Trophoblast cell (in vitro differentiated cells and primary cell): ENCODE measurements at regions not wholly inside any gene's neighbourhood (a gene's known extent, or its start where the extent isn't known, plus 50 kb on each side); places are given as distances from the start of the nearest gene placed in this dataset.
A peak's percentile ranks its signal among the peaks of the same experiment; 100 is the strongest.

Source experiments
- DNase-seq, 2 donors: peaks; one replicate each; pipeline ENCODE4 v3.0.0-alpha.2; 2016
- H2AFZ ChIP-seq: 2 replicates; pipeline ENCODE4 v1.6.1; 2013; ENCODE audit warnings: low read length, moderate library complexity, mild to moderate bottlenecking; ENCODE audit not compliant: insufficient read depth, poor library complexity
- H2AK5ac ChIP-seq: 2 replicates; pipeline ENCODE4 v1.6.1; 2013; ENCODE audit warnings: mild to moderate bottlenecking, low read length
- H2BK120ac ChIP-seq: 2 replicates; pipeline ENCODE4 v1.6.1; 2013; ENCODE audit warnings: low read length, mild to moderate bottlenecking, moderate library complexity; ENCODE audit not compliant: insufficient read depth, poor library complexity
- H2BK12ac ChIP-seq: 2 replicates; pipeline ENCODE4 v1.6.1; 2013; ENCODE audit warnings: mild to moderate bottlenecking, low read length, moderate library complexity
- H2BK5ac ChIP-seq: 2 replicates; pipeline ENCODE4 v1.6.1; 2013; ENCODE audit warnings: low read length, low read depth, moderate library complexity, mild to moderate bottlenecking; ENCODE audit not compliant: poor library complexity
- H3K14ac ChIP-seq: 2 replicates; pipeline ENCODE4 v1.6.1; 2013; ENCODE audit warnings: mild to moderate bottlenecking, low read length
- H3K18ac ChIP-seq: 2 replicates; pipeline ENCODE4 v1.6.1; 2013; ENCODE audit warnings: mild to moderate bottlenecking, low read length
- H3K23ac ChIP-seq: 2 replicates; pipeline ENCODE4 v1.6.1; 2013; ENCODE audit warnings: low read length
- H3K27ac ChIP-seq: 2 replicates; pipeline ENCODE4 v1.5.1; 2013; ENCODE audit warnings: low read depth, mild to moderate bottlenecking, inconsistent platforms, low read length, moderate library complexity
- H3K27me3 ChIP-seq: 2 replicates; pipeline ENCODE4 v1.6.1; 2013; ENCODE audit warnings: inconsistent platforms, mild to moderate bottlenecking, low read length, moderate library complexity; ENCODE audit not compliant: insufficient read depth
- H3K36me3 ChIP-seq, 2 experiments: 1 replicate in 1 of 2; 2 replicates in 1 of 2; pipeline ENCODE4 v1.6.1; 2013; ENCODE audit warnings: low read length in 2 of 2, mild to moderate bottlenecking in 2 of 2, moderate library complexity in 1 of 2; ENCODE audit not compliant: insufficient read depth in 2 of 2, control insufficient read depth in 1 of 2
- H3K4ac ChIP-seq: 2 replicates; pipeline ENCODE4 v1.6.1; 2013; ENCODE audit warnings: low read depth, mild to moderate bottlenecking, low read length, moderate library complexity
- H3K4me1 ChIP-seq, 2 experiments: 1 replicate in 1 of 2; 2 replicates in 1 of 2; pipeline ENCODE4 v1.6.1; 2013; ENCODE audit warnings: low read length in 2 of 2, mild to moderate bottlenecking in 2 of 2, moderate library complexity in 1 of 2; ENCODE audit not compliant: insufficient read depth in 2 of 2, control insufficient read depth in 1 of 2
- H3K4me2 ChIP-seq: 2 replicates; pipeline ENCODE4 v1.6.1; 2013; ENCODE audit warnings: inconsistent platforms, mild to moderate bottlenecking, low read length, moderate library complexity
- H3K4me3 ChIP-seq: 2 replicates; pipeline ENCODE4 v1.5.1; 2013; ENCODE audit warnings: mild to moderate bottlenecking, low read depth, low read length, inconsistent platforms
- H3K79me1 ChIP-seq: one replicate; pipeline ENCODE4 v1.6.1; 2013; ENCODE audit warnings: low read length
- H3K79me2 ChIP-seq: 2 replicates; pipeline ENCODE4 v1.6.1; 2013; ENCODE audit warnings: low read length, mild to moderate bottlenecking; ENCODE audit not compliant: control insufficient read depth, insufficient read depth, poor library complexity
- H3K9ac ChIP-seq: 2 replicates; pipeline ENCODE4 v1.6.1; 2013; ENCODE audit warnings: mild to moderate bottlenecking, low read length
- H3K9me3 ChIP-seq: 2 replicates; pipeline ENCODE4 v1.6.1; 2013; ENCODE audit warnings: low read depth, mild to moderate bottlenecking, control low read depth, inconsistent platforms, low read length; ENCODE audit not compliant: insufficient read depth
- H4K12ac ChIP-seq: 2 replicates; pipeline ENCODE4 v1.6.1; 2013; ENCODE audit warnings: low read depth, mild to moderate bottlenecking, low read length, moderate library complexity
- H4K8ac ChIP-seq: 2 replicates; pipeline ENCODE4 v1.6.1; 2013; ENCODE audit warnings: low read depth, mild to moderate bottlenecking, low read length, moderate library complexity
- H4K91ac ChIP-seq: one replicate; pipeline ENCODE4 v1.6.1; 2013; ENCODE audit warnings: low read depth, mild to moderate bottlenecking, low read length, moderate library complexity
- WGBS: extraction: QIAGEN DNeasy Blood & Tissue Kit; methylation state at CpG from one replicate; pipeline ENCODE4 v1.1.7; 2013; ENCODE audit warnings: missing lambda C conversion rate; ENCODE audit not compliant: insufficient read length, insufficient coverage; ENCODE audit errors: extremely low coverage; 5-methylcytosine and 5-hydroxymethylcytosine counted together

DNA sequence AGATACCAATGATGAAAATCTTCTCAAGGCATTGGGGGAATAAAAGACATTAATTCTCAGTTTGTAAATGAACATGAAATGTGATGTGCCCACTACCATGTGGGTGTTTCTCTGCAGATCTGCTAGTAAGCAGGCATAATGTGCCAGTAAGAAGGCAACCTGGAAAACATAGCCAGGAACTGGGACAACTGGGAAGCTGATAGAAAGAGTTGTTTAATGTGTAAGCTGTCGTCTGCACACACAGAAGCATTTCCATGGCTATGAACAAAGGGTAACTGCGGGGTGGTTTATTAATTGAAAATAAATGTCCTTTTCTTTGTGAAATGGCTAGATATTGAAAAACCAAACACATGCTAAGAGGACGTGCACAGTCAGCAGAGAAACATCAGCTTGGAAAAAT, 52.0 kb downstream of the ZC3H11B start:
- Histone ChIP-seq H2BK5ac (no peak overlapping the region), H2AFZ (no peak overlapping the region), H3K4me2 (no peak overlapping the region), H2BK120ac (no peak overlapping the region), H4K8ac (no peak overlapping the region), H3K79me2 (no peaks in the 10 kb centered on the region), H3K9me3 (no peaks in the 10 kb centered on the region), H3K79me1 (no peaks in the 10 kb centered on the region), H3K14ac (no peak overlapping the region), H3K27ac (no peak overlapping the region), H3K27me3 (no peaks in the 10 kb centered on the region), H3K4ac (no peak overlapping the region), H3K4me1 (no peaks in the 10 kb centered on the region), H3K18ac (no peak overlapping the region), H4K12ac (no peak overlapping the region), H3K9ac (no peak overlapping the region), H3K36me3 (no peaks in the 10 kb centered on the region), H3K4me3 (no peak overlapping the region), H3K23ac (no peak overlapping the region), H2AK5ac (no peak overlapping the region), H2BK12ac (no peak overlapping the region), H4K91ac (no peak overlapping the region)
- no peak for DNase-seq
- WGBS: no CpG with 5 or more reads among the region's 3 CpGs

DNA sequence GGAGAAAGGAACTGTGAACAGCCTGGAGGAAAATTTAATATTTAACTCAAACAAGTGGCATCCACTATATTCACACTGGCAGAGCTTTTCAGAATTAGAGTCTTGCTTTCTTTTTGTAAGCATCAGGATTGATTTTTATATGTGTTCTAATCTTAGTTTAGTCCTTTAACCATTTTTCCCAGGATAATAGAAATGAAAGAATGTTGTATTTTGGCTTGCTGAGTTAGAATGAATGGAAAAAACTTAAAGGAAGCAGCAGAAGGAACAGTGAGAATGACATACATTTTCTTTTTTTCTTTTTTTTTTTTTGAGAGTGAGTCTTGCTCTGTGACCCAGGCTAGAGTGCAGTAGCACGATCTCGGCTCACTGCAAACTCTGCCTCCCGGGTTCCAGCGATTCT, 53.0 kb downstream of the ZC3H11B start:
- Histone ChIP-seq H4K12ac (no peak overlapping the region), H3K9me3 (no peaks in the 10 kb centered on the region), H2BK120ac (no peak overlapping the region), H4K91ac (no peak overlapping the region), H3K4me2 (no peak overlapping the region), H3K18ac (no peak overlapping the region), H3K9ac (no peak overlapping the region), H2AFZ (no peak overlapping the region), H3K4me1 (no peaks in the 10 kb centered on the region), H3K36me3 (no peaks in the 10 kb centered on the region), H2BK5ac (no peak overlapping the region), H2BK12ac (no peak overlapping the region), H3K27ac (no peak overlapping the region), H3K79me1 (no peaks in the 10 kb centered on the region), H3K4me3 (no peak overlapping the region), H3K14ac (no peak overlapping the region), H3K27me3 (no peaks in the 10 kb centered on the region), H3K4ac (no peak overlapping the region), H3K79me2 (no peaks in the 10 kb centered on the region), H3K23ac (no peak overlapping the region), H2AK5ac (no peak overlapping the region), H4K8ac (no peak overlapping the region)
- no CpG with 5 or more reads among the region's 4 CpGs for WGBS
- DNase-seq: no peak

DNA sequence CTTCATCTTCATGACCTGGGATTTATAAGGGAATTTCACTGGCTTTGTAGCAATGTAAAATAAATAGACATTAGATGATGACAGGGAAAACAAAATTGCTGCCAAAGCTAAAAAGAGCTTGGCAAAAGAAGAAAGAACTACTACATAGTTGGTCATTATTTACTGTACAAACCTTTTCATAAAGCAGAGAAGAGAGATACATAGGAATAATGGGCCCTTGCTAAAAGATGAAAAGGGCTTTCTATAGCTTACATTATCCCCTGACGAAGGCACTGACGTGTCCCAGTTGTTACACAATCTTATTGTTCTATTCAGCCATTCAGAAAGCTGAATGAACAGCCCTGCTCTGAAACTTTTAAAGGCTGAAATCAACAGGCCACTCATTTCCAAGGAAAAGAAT, 57.1 kb downstream of the ZC3H11B start:
- Histone ChIP-seq H2AK5ac (no peak overlapping the region), H3K27me3 (no peaks in the 10 kb centered on the region), H3K9me3 (no peaks in the 10 kb centered on the region), H3K4me3 (no peak overlapping the region), H2BK5ac (no peak overlapping the region), H3K4me1 (no peaks in the 10 kb centered on the region), H3K14ac (no peak overlapping the region), H2BK12ac (no peak overlapping the region), H3K23ac (no peak overlapping the region), H3K4me2 (no peak overlapping the region), H3K9ac (no peak overlapping the region), H2AFZ (no peak overlapping the region), H3K36me3 (no peaks in the 10 kb centered on the region), H2BK120ac (no peak overlapping the region), H3K4ac (no peak overlapping the region), H3K27ac (peak overlapping the region; percentile 19), H4K91ac (no peak overlapping the region), H3K79me1 (no peaks in the 10 kb centered on the region), H3K18ac (no peak overlapping the region), H3K79me2 (no peaks in the 10 kb centered on the region), H4K12ac (no peak overlapping the region), H4K8ac (no peak overlapping the region)
- DNase-seq: peak; percentile 9 to 48
- WGBS: no CpG with 5 or more reads among the region's 2 CpGs

DNA sequence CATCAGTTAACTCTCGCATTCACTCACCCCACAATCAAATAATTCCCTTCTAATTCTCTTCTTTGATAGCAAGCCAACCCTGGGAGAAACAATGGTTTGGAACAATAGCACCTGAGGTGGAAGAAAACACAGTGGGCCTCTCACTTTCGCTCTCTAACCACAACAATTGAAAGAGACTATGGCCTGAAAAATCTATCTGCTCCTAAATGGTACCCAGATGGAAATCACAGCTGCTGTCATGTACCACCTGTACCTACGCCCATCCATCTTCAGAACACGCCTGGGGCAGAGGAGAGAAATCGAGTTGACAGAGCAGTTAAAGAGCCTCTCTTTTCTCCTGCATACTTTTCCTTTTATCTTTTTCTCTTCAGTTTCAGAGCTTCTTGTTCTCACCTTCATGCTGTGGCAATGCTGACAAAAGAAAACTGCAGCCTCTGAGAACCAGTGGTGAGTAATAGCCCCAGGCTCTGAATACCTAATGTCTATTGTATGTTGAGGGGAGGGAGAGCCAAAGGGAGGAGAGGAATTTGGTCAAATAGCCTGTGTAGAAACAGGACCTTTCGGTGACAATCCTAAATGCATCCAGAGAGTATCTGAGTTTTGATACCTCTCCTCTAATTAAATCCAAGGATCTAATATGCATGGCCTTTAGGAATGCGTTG, 57.7 kb downstream of the ZC3H11B start:
- Histone ChIP-seq H2BK5ac (no peak overlapping the region), H3K27me3 (no peaks in the 10 kb centered on the region), H3K14ac (no peak overlapping the region), H3K9ac (no peak overlapping the region), H3K4ac (no peak overlapping the region), H2AFZ (no peak overlapping the region), H3K18ac (no peak overlapping the region), H3K23ac (no peak overlapping the region), H3K4me3 (no peak overlapping the region), H4K8ac (no peak overlapping the region), H2BK120ac (no peak overlapping the region), H3K79me1 (no peaks in the 10 kb centered on the region), H3K79me2 (no peaks in the 10 kb centered on the region), H3K4me2 (peak overlapping the region; percentile 13), H2BK12ac (no peak overlapping the region), H3K27ac (no peak overlapping the region), H3K9me3 (no peaks in the 10 kb centered on the region), H4K91ac (no peak overlapping the region), H2AK5ac (no peak overlapping the region), H4K12ac (no peak overlapping the region), H3K4me1 (no peaks in the 10 kb centered on the region), H3K36me3 (no peaks in the 10 kb centered on the region)
- WGBS: 100% methylated on average over 1 of the region's 7 CpGs
- DNase-seq: peak; percentile 52 to 88
